Activated gamma-delta T cell treated with anti-CD3 and anti-CD28 coated beads, Interleukin-2, amount 50 U/mL, for 16 hours (primary cell): ENCODE measurements at regions not wholly inside any gene's neighbourhood (a gene's known extent, or its start where the extent isn't known, plus 50 kb on each side); places are given as distances from the start of the nearest gene placed in this dataset.
"Not testable (repeated sequence)": the region's sequence is repeated elsewhere in the genome, so short reads cannot be mapped to it uniquely, and the experiment has no call there.

Experiments
- DNase-seq: peaks from one replicate; pipeline ENCODE4 v3.0.0-alpha.2; 2020; ENCODE audit warnings: low read depth

DNA sequence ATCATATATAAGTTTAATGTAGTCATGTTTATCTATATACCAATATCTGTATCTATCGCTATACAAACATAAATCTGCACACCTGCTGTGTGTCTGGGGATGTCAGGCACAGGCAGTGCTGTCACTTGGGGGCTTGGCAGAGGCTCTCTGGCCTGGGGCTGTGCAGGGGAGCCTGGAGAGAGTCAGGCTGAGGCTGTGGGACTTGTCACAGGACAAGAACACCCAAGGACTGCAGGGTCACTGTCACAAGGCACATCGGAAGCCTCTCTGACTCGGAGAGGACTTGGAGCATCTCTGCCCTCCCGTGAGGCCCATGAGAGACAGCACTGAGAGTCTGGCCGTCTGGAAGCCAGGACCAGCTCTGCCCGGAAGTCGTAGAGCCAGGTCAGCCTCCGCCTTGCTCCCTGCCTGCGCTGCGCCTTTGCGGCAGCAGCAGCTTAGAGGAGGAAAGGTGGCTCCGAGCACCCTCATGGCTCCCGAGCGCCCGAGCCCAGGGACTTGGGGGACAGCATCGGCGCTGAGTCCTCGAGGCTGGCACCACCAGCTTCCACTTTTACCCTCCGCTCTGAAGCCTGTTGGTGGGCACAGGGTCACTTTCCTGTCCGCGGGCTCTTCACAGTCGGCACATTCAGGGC is 280.3 kb downstream of the NDUFA10 start:
- DNase-seq = no peak

DNA sequence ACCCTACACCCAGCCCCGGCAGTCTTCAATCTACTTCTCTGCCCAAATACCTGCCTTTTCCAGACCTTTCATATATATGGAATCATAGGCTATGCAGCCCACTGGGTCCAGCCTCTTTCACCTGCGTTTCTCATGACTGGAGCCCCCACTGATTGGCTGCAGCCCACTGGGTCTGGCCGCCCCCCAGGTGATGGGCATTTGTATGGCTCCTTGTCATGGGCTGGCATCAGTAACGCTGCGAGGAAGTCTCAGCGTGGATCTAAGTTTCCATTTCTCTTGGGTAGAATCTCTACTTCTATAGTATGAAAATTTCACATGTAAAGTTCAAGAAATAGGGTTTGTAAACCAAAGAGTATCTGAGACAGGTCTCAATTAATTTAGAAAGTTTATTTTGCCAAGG is 281.9 kb downstream of the NDUFA10 start:
- no peak for DNase-seq

DNA sequence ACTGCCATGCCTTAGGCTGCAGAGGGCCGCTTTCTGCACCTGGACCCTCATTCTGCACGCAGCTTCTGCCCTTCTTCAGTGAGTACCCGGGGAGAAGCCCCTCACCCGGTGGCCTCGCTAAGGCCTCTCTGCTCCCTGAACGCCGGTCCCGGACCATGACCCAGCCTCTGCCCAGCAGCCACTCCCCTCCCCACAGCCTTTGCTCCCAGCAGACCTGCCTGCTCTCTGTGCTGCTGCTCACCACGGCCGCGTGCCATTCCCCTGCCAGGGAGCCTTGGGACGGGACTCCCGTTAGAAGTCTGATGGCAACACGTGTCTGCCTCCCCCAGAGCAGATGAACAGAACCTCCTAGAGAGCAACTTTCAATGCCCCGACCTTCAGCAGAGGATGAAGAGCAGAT is 282.8 kb downstream of the NDUFA10 start:
- no peak for DNase-seq

DNA sequence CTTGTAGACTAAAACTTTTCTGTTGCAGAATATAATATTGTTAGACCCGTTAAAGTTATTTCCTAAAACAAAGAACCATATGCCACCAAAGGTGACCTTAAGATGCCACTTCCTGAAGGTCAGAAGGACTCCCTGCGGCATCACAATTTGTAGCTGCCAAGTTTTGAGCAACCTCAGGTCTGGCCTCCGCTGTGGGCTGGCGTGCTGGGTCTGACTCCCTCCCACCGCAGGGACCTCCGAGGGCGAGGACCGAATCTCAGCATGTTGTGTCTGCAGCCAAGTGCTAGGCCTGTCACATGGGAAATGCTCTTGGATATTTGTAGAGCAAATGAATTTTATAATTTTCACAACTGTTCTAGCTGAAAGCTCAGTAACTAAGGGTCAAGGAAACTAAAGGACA is 285.9 kb downstream of the NDUFA10 start:
- no peak for DNase-seq

DNA sequence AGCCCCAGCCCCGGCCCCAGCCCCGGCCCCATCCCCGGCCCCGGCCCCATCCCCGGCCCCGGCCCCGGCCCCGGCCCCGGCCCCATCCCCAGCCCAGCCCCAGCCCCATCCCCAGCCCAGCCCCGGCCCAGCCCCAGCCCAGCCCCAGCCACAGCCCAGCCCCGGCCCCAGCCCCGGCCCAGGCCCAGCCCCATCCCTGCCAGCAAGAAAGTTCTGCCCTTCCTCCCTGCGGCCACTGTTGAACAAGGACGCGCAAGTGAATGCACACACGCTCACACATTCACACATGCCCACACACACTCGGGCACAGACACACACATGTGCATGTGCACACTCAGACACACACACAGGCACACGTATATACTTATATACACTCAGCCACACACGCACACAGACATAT is 287.0 kb downstream of the NDUFA10 start:
- DNase-seq = no peak

DNA sequence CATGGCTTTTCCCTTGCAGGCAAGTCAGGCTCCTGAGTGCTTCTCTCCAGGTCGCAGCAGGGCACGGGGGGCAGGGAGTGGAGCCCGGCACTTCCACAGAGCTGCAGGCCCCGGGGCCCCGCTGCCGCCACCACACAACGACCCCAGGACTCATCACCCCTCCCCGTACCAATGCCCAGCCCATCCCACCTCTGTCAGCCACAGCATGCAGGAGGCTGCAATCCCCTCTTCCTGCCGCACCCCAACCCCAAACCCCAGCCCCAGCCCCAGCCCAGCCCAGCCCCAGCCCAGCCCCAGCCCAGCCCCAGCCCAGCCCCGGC is 288.0 kb downstream of the NDUFA10 start:
- no peak for DNase-seq

DNA sequence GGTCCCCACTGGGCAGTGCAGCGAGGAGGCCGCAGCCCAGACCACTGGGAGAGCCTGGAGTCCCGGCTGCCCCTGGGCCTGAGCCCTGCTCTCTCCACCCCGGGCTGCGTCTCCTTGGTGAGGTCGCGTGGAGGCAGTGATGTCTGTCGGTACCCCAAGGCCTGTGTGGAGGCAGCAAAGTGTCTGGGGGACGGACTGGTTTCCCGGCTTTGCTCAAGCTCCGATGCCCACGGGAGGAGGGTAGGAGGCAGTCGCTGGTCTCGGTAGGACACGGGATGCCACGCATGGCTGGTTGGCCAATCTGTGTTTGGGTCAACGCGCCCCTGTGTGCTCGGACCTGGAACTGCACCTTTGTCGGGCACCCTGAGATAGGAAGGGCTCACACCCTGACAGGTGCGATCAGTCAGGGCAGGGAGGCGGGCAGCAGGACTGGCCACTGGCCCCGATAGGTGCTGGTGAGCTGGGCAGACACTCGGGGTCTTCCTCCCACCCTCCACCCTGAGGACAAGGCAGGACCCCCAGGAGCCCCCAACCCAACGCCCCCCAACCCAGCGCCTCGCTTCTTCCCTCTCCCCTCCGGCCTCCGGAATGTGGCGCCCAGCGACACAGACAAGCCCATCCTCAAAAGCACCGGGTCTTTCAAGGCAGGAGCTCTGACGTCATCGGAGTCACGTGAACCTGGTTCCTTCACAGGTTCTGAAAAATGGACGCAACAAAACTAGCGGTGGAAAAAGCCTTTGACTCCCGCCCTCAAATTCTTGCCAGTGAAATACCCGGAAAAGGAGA is 288.6 kb downstream of the NDUFA10 start:
- no peak for DNase-seq

DNA sequence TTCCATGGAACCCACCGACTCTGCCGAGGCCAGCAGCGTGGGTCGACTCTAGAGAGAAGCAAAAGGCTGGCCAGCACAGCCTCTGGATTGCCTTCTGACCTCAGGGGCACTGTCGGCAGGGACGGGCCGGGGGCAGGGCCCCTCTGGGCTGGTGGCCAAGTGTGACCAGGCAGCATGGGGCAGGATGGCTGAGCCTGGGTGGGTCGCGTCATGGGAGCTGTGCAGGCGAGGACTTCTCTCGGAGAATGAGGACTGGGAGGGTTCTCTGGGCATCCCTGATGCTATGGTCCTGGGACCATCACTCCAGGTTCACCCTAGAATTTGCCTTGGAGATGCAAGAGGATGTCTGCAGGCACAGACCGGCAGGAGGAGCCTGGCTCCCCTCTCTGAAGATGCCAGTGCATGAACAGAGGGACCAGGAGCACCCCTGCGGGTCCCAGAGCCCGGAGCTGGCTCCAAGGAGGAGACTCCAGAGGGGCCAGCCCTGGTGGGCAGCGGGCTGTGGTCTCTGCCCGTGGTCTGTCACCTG is 289.2 kb downstream of the NDUFA10 start:
- DNase-seq = no peak

DNA sequence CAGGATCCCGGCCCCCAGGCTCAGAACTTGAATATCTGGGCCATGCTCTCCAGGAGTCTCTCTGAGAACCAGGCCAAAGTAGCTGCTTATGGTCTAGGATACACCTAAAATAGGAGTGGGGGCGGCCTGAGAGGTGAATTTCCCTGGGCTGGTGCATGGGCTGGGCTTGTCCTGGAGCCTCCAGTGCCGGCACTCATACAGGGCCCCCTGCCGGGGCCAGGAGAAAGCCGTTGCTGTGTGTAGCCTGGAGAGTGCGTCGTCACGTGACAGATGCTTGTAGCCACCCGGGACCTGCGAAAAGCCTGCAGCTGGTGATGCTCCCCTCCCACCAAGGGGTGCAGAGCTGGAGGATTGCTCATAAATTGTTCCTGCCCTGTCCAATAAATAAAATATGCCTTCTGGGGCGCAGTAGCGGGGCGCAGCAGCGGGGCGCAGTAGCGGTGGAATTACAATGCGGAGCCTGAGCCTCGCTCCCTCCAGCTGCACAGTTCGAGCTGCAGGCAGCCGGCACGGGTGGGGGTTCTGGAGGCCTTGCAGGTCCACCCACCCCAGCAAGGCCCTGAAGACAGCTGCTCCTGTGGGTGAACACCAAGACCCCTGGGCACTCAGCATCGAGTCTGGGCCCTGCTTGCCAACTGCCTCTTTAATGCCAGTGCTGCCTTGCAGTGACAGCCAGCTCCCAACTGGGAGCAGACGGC is 289.9 kb downstream of the NDUFA10 start:
- no peak for DNase-seq

DNA sequence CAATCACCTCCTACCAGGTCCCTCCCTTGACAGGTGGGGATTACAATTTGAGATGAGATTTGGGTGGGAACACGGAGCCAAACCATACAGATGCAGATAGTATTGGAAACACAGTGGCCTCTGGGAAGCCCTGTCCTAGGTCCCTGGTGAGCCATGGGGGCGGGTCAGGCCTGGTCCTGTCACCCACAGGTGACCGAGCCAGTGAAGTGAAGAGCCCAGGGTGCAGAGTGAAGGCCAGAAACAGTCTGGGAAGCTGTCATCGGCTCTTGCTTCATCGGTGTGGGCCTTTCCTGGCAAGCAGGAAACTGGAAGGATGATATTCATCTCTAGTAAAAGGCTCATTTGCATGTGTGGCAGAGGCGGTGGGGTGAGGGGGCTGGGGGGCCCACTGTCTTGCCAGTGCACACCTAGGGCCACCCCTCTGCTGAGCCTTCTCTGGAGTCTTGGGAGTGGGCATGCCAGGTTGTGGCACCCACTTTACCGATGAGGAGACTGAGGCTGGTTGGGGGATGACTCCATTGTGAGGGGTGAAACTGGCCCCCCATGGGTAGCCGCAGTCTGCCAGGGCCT is 290.6 kb downstream of the NDUFA10 start:
- DNase-seq = no peak

DNA sequence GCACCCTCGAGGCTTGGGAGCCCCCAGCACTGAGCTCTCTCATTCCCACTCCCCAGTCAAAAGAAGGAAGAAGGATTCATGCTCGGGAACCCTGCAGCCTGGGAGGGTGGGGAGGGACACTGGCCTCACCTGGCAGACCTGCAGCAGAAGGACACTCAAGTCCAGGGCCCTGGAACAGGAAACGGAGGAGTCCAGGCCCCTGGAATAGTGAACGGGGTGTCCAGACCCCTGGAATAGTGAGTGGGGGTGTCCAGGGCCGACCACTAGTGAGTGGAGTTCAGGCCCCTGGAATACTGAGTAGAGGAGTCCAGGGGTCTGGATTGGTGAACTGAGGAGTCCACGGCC is 292.5 kb downstream of the NDUFA10 start:
- no peak for DNase-seq

DNA sequence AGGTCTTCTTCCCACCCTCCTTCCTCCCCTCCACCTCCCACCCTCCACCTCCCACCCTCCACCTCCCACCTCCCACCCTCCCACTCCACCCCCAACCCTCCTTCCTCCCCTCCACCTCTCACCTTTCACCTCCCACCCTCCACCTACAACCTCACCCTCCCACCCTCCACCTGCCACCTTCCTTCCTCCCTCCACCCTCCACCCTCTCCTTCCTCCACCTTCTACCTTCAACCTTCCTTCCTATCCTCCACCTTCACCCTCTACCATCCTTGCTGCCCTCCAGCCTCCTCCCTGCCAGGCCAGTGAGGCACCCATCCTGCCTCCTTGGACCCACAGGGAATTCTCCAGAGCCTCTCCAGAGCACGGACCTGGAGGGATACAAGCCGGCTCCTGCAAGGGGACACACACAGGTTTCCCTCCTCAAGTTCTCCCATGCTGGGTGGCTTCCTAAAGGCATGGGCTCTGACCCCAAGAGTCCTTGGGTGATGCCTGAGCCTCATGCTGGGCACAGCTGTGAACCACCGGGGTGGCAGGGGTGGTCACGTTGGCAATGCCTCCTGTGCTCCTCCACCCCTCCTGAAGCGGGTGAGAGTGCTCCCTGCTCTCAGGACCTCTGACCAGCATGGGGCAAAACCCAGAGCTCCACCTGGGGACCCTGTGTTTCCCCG is 293.0 kb downstream of the NDUFA10 start:
- DNase-seq = no peak

DNA sequence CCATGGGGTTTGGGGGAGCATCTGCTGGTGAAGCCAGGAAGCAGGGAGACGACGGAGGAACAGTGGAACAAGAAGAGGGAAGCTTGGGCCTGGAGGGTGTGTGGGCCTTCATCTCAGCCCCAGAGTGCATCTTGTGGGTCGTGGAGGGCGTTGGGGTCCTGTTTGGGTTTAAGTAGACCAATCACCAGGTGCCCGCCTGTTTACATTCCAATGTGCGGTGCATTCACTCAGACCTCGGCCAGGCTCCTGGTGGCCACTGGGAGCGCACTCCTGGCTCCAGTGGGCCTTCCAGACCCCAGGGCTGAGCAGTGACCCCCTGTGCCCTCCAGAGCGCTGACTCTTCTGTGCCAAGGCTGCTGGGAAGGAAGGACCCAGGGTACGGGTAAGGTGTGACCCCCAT is 293.7 kb downstream of the NDUFA10 start:
- no peak for DNase-seq

DNA sequence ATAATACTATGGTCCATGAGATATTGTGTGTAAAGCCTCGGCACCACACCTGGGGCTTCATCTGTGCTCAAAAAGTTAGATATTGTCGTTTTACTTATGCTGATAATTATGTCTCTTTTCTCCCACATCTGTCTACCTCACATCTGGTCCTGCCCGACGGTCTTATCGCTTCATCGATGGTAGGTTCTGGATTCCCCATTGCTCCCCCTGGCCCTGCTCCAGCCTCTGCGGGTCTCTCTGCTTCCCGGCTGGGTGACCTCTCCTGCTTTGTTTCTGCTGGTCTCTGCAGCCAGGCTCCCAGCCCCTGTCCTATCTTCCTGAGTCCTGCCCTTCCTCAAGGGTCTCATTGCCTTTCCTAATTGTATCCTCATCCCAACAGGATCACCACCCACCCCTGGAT is 294.2 kb downstream of the NDUFA10 start:
- no peak for DNase-seq

DNA sequence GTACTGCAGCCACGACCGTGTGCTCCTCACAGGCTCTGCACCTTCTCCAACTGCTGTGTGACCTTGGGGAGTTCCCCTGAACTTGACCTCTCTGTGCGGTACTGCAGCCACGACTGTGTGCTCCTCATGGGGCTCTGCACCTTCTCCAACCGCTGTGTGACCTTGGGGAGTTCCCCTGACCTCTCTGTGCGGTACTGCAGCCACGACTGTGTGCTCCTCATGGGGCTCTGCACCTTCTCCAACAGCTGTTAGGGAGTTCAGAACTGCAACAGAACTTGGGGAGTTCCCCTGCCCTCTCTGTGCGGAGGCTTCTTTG is 294.6 kb downstream of the NDUFA10 start:
- not testable (repeated sequence) for DNase-seq

DNA sequence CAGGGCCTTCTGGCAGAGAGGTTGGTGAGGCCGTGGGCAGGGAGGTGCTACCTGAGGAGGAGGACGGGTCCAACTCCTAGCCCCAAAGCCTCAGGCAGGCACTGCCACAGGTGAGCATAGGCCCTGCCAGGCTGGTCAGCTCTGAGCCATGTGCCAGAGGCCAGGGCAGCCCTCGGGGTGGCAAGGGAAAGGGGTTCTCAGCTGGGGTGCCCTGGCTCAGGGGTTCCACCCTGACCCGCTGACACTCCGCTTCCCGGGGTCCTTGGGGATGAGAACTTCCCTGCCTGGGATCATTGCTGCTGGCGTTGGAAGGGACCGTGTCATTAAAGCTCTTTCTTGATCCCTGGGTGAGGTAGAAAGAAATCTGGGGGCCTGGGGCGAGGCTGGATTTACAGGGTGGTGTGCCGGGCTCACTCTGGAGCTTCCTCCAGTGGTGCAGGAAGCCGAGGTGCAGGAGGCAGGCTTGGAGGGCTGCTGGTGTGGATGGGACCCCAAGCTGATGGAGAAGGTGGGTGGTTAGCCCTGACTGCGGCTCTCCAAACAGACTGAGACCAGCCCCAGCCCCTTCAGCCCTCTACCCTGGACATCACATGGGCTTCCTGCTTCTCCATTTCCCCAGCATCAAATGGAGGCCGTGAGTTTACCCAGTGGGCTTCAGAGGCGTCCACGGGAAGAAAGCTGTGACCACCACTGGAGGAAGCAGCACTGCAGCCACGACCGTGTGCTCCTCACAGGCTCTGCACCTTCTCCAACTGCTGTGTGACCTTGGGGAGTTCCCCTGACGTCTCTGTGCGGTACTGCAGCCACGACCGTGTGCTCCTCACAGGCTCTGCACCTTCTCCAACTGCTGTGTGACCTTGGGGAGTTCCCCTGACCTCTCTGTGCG is 295.2 kb downstream of the NDUFA10 start:
- no peak for DNase-seq

DNA sequence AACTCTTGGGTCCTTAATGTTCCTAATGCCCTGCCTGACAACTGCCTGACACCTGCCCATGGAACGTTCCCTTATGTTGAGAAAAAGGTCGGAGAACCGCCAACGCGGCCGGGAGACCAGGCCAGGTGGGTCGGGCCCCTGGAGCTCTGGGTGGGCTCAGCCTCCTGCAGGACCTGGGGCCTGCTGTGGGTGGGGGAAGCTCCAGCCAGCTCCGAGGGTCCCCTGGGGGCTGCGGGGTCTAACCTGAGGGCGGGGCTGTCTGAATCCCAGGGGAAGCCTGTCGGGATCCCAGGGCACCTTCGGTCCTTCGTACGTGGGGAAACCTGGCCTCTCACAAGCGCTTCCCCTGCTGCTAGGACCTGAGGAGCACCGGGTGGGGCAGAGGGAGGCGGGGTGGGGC is 296.0 kb downstream of the NDUFA10 start:
- DNase-seq = no peak

DNA sequence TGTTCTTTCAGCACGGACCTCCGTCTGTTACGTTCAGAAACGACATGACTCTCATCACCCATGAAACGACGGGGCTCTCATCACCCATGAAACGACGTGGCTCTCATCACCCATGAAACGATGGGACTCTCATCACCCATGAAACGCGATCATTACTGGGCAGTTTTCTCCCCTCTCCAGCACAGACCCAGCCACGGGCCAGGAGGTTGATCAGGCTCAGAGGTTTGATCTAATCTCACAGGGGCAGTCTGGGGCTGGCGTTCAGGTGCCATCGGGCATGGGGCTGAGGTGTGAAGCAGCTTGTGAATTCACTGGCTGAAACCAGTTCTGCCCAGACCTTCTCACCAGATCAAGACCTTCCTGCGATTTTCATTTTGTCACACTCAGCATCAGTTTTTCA is 296.4 kb downstream of the NDUFA10 start:
- DNase-seq = no peak

DNA sequence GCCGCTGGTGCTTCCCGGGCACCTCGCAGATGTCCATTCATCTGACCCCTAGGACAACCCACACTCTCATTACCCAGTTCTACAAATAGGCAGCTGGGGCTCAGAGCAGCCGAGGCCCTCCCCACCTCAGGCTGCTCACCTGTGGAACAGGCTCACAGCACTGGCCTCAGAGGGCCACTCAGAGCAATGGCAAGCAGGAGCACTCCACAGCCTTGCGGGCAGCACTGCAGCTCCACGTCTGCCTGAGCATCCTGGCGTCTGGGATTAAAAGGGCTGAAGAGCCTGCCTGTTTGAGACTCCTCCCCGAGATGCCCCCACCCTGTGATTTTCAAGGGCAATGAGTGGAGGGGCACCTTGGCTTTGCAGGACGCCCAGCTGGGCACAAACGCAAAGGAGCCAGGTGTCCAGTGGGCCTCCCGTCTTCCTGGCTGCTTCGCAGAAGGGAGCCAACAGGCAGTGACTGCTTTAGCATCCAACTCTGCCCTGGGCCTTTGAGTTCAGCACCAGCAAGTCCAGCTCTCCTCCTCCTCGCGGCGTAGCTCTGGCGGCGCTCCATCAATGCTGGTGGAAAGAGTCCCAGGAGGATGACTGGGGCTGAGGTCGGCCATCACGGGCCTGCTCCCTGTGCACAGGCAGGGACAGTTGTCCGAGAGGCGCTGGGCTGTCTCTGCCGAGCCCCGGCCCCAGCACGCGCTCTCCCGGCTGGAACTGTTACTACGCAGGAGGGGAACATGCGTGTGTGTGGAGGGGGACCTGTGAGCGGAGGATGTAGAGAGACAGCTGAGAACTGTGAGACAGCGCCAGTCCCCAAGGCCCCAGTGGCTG is 297.2 kb downstream of the NDUFA10 start:
- DNase-seq = no peak

DNA sequence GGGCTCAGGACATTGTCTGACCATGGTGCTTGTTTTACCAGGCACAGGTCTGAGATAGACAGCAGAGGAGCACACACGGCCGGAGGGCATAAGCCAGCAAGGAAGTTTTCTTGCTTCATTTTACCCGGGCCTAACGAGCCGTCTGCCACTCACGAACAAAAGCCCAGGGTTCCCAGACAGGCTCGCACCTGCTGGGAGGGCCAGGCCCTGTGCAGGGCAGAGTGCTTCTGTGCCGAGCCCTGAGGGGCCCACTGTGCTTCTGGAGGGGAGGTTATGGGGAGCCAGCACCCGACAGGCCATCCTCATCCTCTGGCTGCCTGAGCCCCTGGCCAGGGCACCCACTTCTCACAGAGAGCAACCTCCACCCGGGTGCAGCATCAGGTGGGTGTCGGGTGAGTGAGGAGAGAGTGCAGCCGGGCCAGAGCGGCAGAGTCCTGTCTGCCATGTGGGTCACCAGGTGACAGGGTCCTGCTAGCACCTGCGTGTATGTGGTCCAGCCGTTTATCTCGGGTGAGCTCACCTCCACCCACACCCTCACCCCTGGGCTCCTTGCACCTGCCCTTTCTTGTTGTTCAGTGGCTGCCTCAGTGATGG is 297.9 kb downstream of the NDUFA10 start:
- no peak for DNase-seq
